ENCODE measurements at regions not wholly inside any gene's neighbourhood (a gene's known extent, or its start where the extent isn't known, plus 50 kb on each side); places are given as distances from the start of the nearest gene placed in this dataset.

DNA sequence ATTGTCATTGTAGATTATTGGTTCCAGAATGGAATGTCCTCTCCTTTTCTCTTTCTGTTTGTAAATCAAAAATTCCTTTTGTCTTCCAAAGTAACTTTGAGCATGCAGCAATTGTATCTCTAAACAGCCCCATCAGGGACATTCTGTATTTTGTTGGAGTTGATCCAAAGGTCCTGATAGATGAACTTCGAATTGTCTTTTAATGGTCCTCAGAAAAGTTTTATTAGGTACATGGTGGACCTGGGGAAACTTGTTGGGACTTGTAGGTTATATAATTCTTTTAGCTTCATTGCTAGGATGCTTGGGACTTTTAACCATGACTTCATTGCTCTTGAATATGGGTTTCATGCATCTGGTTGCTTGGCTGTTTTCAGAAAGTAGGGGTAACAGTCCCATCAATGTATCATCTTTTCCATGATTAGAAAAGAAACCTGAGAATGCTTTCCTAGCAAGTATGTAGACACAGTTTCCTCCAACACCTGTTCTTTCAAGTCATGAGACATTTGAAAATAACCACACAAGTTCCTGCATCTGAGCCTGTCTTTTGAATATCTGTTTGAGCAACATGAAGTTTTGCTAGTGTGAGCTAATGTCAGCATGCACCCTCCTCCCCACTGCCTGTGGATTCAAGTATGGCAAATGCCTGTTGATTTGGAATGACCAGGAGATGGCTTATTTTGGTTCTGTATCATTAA, 413.1 kb downstream of the KCNRG start:
- TF ChIP-seq, protein P1, sequence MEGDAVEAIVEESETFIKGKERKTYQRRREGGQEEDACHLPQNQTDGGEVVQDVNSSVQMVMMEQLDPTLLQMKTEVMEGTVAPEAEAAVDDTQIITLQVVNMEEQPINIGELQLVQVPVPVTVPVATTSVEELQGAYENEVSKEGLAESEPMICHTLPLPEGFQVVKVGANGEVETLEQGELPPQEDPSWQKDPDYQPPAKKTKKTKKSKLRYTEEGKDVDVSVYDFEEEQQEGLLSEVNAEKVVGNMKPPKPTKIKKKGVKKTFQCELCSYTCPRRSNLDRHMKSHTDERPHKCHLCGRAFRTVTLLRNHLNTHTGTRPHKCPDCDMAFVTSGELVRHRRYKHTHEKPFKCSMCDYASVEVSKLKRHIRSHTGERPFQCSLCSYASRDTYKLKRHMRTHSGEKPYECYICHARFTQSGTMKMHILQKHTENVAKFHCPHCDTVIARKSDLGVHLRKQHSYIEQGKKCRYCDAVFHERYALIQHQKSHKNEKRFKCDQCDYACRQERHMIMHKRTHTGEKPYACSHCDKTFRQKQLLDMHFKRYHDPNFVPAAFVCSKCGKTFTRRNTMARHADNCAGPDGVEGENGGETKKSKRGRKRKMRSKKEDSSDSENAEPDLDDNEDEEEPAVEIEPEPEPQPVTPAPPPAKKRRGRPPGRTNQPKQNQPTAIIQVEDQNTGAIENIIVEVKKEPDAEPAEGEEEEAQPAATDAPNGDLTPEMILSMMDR (IDR thresholded peaks at IDR 0.05), result no peak
- Histone ChIP-seq H3K36me3 (no peaks in the 10 kb centered on the region), H3K4me3 (no peak overlapping the region), H3K4me1 (peaks cover 0 to 23% (median 14%) of the 10 kb centered on the region in 9 donors), H3K27ac (no peak overlapping the region), H3K9me3 (no peaks in the 10 kb centered on the region), H3K27me3 (no peaks in the 10 kb centered on the region)
- ATAC-seq (no peak), DNase-seq (no peak)
- intact Hi-C loops (cut with DNase I), result loop anchor here in 2 of 10 donors (10.0 kb wide), 2 partner anchors 86 to 96 kb away; no protein-coding TSS in a partner anchor
- 85 to 91% methylated on average over 1 of the region's 1 CpG for WGBS, 2 donors

DNA sequence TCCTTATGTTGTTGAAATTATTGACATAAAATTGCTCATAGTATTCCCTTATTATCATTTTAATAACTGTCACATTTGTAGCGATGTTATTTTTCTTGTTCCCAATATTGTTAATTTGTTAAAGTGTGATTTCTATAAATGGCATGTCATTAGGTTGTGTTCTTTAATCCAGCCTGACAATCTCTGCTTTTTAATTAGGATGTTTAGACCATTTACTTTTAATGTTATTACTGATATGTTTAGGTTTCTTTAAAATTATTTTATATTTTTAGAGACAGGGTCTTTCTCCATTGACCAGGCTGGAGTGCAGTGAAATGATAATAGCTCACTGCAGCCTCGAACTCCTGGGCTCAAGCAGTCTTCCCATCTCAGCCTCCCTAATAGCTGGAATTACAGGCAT, 408.5 kb downstream of the DLEU7 start:
- H3K4me1 ChIP-seq, result no peaks in the 10 kb centered on the region
- H3K36me3 ChIP-seq, result no peaks in the 10 kb centered on the region
- DNase-seq (no peak), ATAC-seq (no peak)
- no peak overlapping the region for H3K4me3 ChIP-seq
- TF ChIP-seq, protein P1 (IDR thresholded peaks at IDR 0.05), result no peak
- H3K27ac ChIP-seq, result no peak overlapping the region
- peaks cover 0 to 10% (median 0%) of the 10 kb centered on the region in 11 donors for H3K9me3 ChIP-seq
- H3K27me3 ChIP-seq, result no peaks in the 10 kb centered on the region
- 97 to 99% methylated on average over 2 of the region's 2 CpGs for WGBS, 2 donors
- intact Hi-C loops (cut with DNase I), result no loop called here

DNA sequence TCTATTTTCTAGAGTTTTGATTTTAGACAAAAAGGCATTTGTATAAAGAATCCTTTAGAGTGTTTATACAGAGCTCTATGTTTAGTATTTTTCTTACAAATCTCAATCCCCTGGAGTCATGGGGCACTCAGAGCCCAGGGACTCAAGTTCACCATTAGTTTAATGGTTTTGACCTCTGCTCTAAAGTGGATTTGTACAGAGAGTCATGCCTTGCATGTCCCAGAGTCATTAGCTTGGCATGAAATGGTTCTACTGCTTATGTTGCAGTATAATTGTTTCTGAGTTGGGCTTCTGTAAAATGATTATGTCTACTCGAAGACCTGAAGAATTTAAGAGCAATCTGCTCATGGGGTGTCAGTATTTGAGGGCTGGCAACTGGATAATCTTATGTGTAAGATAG, 406.2 kb downstream of the DLEU7 start:
- ATAC-seq (no peak), DNase-seq (no peak)
- peaks cover 0 to 10% (median 0%) of the 10 kb centered on the region in 11 donors for H3K9me3 ChIP-seq
- H3K27me3 ChIP-seq, result no peaks in the 10 kb centered on the region
- intact Hi-C loops (cut with DNase I), result no loop called here
- no peaks in the 10 kb centered on the region for H3K36me3 ChIP-seq
- 87 to 88% methylated on average over 1 of the region's 1 CpG for WGBS, 2 donors
- H3K27ac ChIP-seq, result no peak overlapping the region
- no peak overlapping the region for H3K4me3 ChIP-seq
- H3K4me1 ChIP-seq, result no peaks in the 10 kb centered on the region
- TF ChIP-seq, protein P1 (IDR thresholded peaks at IDR 0.05), result no peak

DNA sequence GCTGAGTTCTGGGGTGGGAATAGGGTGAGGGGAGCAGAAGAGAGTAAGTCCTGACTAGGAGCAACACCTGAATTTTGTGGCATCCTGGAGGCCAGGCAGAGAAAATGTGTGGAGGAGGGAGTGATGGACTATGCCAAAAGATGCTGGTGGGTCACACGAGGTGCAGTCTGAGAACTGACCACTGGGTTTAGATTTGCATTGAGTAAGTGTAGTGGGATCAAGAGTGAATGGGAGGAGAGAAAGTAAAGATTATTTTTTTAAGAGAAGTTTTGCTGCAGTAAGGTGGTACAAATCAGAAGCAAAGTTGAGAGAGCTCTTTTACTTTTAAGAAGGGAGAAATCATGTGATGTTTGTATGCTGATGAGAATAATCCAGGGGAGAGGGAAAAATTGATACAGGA, 405.1 kb downstream of the DLEU7 start:
- 86 to 94% methylated on average over 1 of the region's 1 CpG for WGBS, 2 donors

More for the DNA sequence above, 405.1 kb downstream of the DLEU7 start:
- H3K4me1 ChIP-seq, result peaks cover 0 to 6% (median 0%) of the 10 kb centered on the region in 9 donors
- H3K9me3 ChIP-seq, result peaks cover 0 to 10% (median 0%) of the 10 kb centered on the region in 11 donors
- no peak overlapping the region for H3K27ac ChIP-seq
- H3K36me3 ChIP-seq, result no peaks in the 10 kb centered on the region
- H3K27me3 ChIP-seq, result no peaks in the 10 kb centered on the region
- ATAC-seq (no peak), DNase-seq (no peak)
- TF ChIP-seq, protein P1 (IDR thresholded peaks at IDR 0.05), result no peak
- intact Hi-C loops (cut with DNase I), result no loop called here
- no peak overlapping the region for H3K4me3 ChIP-seq
